Myocyte (in vitro differentiated cells): ENCODE measurements at regions not wholly inside any gene's neighbourhood (a gene's known extent, or its start where the extent isn't known, plus 50 kb on each side); places are given as distances from the start of the nearest gene placed in this dataset.

Source experiments
- DNase-seq: peaks from one replicate; pipeline ENCODE4 v3.0.0-alpha.2; 2012; ENCODE audit warnings: low read depth

GRCh38 chr19:31938675-31939074 lies 406.7 kb upstream of the ZNF507 start:
- DNase-seq = no peak

GRCh38 chr19:31940396-31940795 lies 405.0 kb upstream of the ZNF507 start:
- DNase-seq = no peak

GRCh38 chr19:31943191-31943661 lies 402.2 kb upstream of the ZNF507 start:
- no peak for DNase-seq

- DNase-seq = no peak
These were observed 401.6 kb upstream of the ZNF507 start for GRCh38 chr19:31943778-31944177.

GRCh38 chr19:31944326-31944725 lies 401.1 kb upstream of the ZNF507 start:
- no peak for DNase-seq

GRCh38 chr19:31946491-31946890 lies 398.9 kb upstream of the ZNF507 start:
- no peak for DNase-seq

- DNase-seq = peak; percentile 22
These were observed 397.8 kb upstream of the ZNF507 start for GRCh38 chr19:31947436-31948115.

- DNase-seq = no peak
These were observed 392.7 kb upstream of the ZNF507 start for GRCh38 chr19:31952693-31953092.

- DNase-seq = no peak
These were observed 390.3 kb upstream of the ZNF507 start for GRCh38 chr19:31955061-31955460.

GRCh38 chr19:31955884-31956283 lies 389.5 kb upstream of the ZNF507 start:
- DNase-seq = peak; percentile 10

GRCh38 chr19:31956771-31957392 lies 388.5 kb upstream of the ZNF507 start:
- no peak for DNase-seq

- no peak for DNase-seq
These were observed 387.7 kb upstream of the ZNF507 start for GRCh38 chr19:31957711-31958110.

GRCh38 chr19:31959527-31960018 lies 385.8 kb upstream of the ZNF507 start:
- DNase-seq = no peak

GRCh38 chr19:31960474-31960873 lies 384.9 kb upstream of the ZNF507 start:
- peak; percentile 8 for DNase-seq

- no peak for DNase-seq
These were observed 384.2 kb upstream of the ZNF507 start for GRCh38 chr19:31961191-31961590.

GRCh38 chr19:31961667-31962066 lies 383.7 kb upstream of the ZNF507 start:
- no peak for DNase-seq

GRCh38 chr19:31962561-31962996 lies 382.8 kb upstream of the ZNF507 start:
- DNase-seq = no peak

GRCh38 chr19:31963746-31964145 lies 381.7 kb upstream of the ZNF507 start:
- DNase-seq = no peak

GRCh38 chr19:31969016-31969415 lies 376.4 kb upstream of the ZNF507 start:
- no peak for DNase-seq

- DNase-seq = no peak
These were observed 375.4 kb upstream of the ZNF507 start for GRCh38 chr19:31970027-31970461.

- no peak for DNase-seq
These were observed 371.1 kb upstream of the ZNF507 start for GRCh38 chr19:31974290-31974689.

- no peak for DNase-seq
These were observed 370.5 kb upstream of the ZNF507 start for GRCh38 chr19:31974941-31975340.

- no peak for DNase-seq
These were observed 369.9 kb upstream of the ZNF507 start for GRCh38 chr19:31975461-31975860.
